Loucy (cell line): ENCODE measurements at regions not wholly inside any gene's neighbourhood (a gene's known extent, or its start where the extent isn't known, plus 50 kb on each side); places are given as distances from the start of the nearest gene placed in this dataset.
"Not testable (repeated sequence)": the region's sequence is repeated elsewhere in the genome, so short reads cannot be mapped to it uniquely, and the experiment has no call there.

ENCODE experiments used
- H2AFZ ChIP-seq: fragments of 200-600 bp; sonication (generic); 2 replicates; pipeline ENCODE4 v1.6.0; 2016; ENCODE audit warnings: antibody characterized with exemption, mild to moderate bottlenecking, low read length, moderate library complexity
- H3F3A ChIP-seq: fragments of 200-600 bp; 2 replicates; pipeline ENCODE4 v1.6.0; 2016; ENCODE audit warnings: antibody characterized with exemption, low read depth, mild to moderate bottlenecking
- H3K27me3 ChIP-seq: fragments of 200-600 bp; sonication (generic); 2 replicates; pipeline ENCODE4 v1.6.1; 2014; ENCODE audit warnings: low read length, mild to moderate bottlenecking; ENCODE audit not compliant: insufficient read depth, poor library complexity, severe bottlenecking
- H3K36me3 ChIP-seq: fragments of 200-600 bp; sonication (generic); 2 replicates; pipeline ENCODE4 v1.6.1; 2016; ENCODE audit warnings: low read length; ENCODE audit not compliant: insufficient read depth
- H3K4me1 ChIP-seq: fragments of 200-600 bp; sonication (generic); 2 replicates; pipeline ENCODE4 v1.5.1; 2014; ENCODE audit warnings: low read length, mild to moderate bottlenecking; ENCODE audit not compliant: insufficient read depth, poor library complexity, severe bottlenecking
- H3K4me2 ChIP-seq: fragments of 200-600 bp; sonication (generic); 2 replicates; pipeline ENCODE4 v1.6.0; 2014; ENCODE audit warnings: antibody characterized with exemption, low read length, low read depth, mild to moderate bottlenecking; ENCODE audit not compliant: poor library complexity, severe bottlenecking
- H3K4me3 ChIP-seq: fragments of 200-600 bp; sonication (generic); 2 replicates; pipeline ENCODE4 v1.5.1; 2014; ENCODE audit warnings: low read length, mild to moderate bottlenecking, mixed read lengths; ENCODE audit not compliant: poor library complexity, severe bottlenecking
- H3K79me2 ChIP-seq: fragments of 200-600 bp; sonication (generic); 2 replicates; pipeline ENCODE4 v1.6.1; 2014; ENCODE audit warnings: low read length; ENCODE audit not compliant: insufficient read depth
- H3K9ac ChIP-seq: fragments of 200-600 bp; sonication (generic); 2 replicates; pipeline ENCODE4 v1.6.0; 2014; ENCODE audit warnings: mild to moderate bottlenecking, low read depth, low read length, moderate library complexity; ENCODE audit not compliant: poor library complexity, severe bottlenecking
- H3K9me2 ChIP-seq: fragments of 200-600 bp; sonication (generic); replicated peaks from 2 replicates; pipeline ENCODE4 v1.6.1; 2016; ENCODE audit warnings: low read depth, low read length, mixed read lengths
- H3K9me3 ChIP-seq: fragments of 200-600 bp; sonication (generic); 2 replicates; pipeline ENCODE4 v1.6.1; 2014; ENCODE audit warnings: mild to moderate bottlenecking, antibody characterized with exemption, low read length, low read depth; ENCODE audit not compliant: insufficient read depth
- H4K20me1 ChIP-seq: fragments of 200-600 bp; sonication (generic); 2 replicates; pipeline ENCODE4 v1.6.0; 2014; ENCODE audit warnings: antibody characterized with exemption, low read length, mild to moderate bottlenecking; ENCODE audit not compliant: insufficient read depth, poor library complexity, severe bottlenecking
- EZH2phosphoT487 ChIP-seq: fragments of 200-600 bp; IDR thresholded peaks from 2 replicates; pipeline ENCODE4 v1.6.1; 2018; ENCODE audit warnings: antibody characterized with exemption, mild to moderate bottlenecking, moderate library complexity, borderline replicate concordance
- TF ChIP-seq, protein P1 (sequence below): fragments of 200-600 bp; sonication (generic); conservative IDR thresholded peaks from 2 replicates; pipeline ENCODE4 v1.5.1; 2014; ENCODE audit warnings: mild to moderate bottlenecking, antibody characterized with exemption, low read length

DNA sequence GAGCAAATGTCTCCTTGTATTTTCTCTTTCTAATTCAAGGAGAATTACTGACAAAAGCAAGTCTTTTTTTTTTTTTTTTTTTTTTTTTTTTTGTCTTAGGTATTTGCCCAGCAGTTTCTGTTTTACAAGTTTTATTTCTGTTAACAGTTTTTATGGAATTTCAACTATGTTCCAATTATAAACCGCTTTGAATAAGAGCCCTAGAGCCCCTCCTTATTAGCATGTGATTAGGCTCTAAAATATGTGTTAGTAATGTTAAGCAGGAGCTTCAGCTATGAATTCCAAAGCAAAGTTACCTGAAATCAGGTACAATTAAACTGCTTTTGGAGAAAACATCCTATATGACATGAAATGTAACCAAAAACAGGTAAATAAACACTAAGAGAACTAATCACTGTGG, 997.0 kb upstream of the POT1 start:
- Histone ChIP-seq H3K4me1 (no peaks in the 10 kb centered on the region), H3K27me3 (no peaks in the 10 kb centered on the region), H2AFZ (no peak overlapping the region), H3K79me2 (no peaks in the 10 kb centered on the region), H3K9ac (no peak overlapping the region), H3K4me2 (no peak overlapping the region), H3K36me3 (no peaks in the 10 kb centered on the region), H3F3A (no peaks in the 10 kb centered on the region), H3K9me2 (no peaks in the 10 kb centered on the region), H3K9me3 (no peaks in the 10 kb centered on the region), H3K4me3 (no peak overlapping the region), H4K20me1 (no peaks in the 10 kb centered on the region)
- no peak for TF ChIP-seq EZH2phosphoT487
- TF ChIP-seq, protein P1, sequence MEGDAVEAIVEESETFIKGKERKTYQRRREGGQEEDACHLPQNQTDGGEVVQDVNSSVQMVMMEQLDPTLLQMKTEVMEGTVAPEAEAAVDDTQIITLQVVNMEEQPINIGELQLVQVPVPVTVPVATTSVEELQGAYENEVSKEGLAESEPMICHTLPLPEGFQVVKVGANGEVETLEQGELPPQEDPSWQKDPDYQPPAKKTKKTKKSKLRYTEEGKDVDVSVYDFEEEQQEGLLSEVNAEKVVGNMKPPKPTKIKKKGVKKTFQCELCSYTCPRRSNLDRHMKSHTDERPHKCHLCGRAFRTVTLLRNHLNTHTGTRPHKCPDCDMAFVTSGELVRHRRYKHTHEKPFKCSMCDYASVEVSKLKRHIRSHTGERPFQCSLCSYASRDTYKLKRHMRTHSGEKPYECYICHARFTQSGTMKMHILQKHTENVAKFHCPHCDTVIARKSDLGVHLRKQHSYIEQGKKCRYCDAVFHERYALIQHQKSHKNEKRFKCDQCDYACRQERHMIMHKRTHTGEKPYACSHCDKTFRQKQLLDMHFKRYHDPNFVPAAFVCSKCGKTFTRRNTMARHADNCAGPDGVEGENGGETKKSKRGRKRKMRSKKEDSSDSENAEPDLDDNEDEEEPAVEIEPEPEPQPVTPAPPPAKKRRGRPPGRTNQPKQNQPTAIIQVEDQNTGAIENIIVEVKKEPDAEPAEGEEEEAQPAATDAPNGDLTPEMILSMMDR: no peak

DNA sequence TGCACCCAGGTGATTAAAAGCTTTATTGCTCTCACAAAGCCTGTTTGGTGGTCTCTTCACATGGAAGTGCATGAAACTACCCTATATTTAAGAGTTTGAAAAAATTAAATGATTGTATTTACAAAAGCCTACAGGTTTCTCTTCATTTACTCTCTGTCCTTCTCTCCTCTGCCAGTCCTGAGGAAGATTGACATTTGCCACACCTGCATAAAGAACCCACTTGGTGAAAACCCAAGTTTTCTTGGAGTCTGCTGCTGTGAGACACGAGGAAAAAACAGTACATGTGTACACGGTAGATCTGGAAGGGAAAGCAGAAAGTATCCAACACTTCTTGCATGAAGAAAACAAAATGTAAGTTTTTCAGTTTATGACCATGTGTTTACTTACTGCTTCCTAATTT, 994.4 kb upstream of the POT1 start:
- Histone ChIP-seq H4K20me1 (no peaks in the 10 kb centered on the region), H3K9me3 (no peaks in the 10 kb centered on the region), H2AFZ (no peak overlapping the region), H3K36me3 (no peaks in the 10 kb centered on the region), H3K9ac (no peak overlapping the region), H3K4me3 (no peak overlapping the region), H3K79me2 (no peaks in the 10 kb centered on the region), H3K4me2 (no peak overlapping the region), H3K9me2 (no peaks in the 10 kb centered on the region), H3F3A (no peaks in the 10 kb centered on the region), H3K27me3 (no peaks in the 10 kb centered on the region), H3K4me1 (no peaks in the 10 kb centered on the region)
- TF ChIP-seq EZH2phosphoT487: no peak
- TF ChIP-seq, protein P1: no peak

DNA sequence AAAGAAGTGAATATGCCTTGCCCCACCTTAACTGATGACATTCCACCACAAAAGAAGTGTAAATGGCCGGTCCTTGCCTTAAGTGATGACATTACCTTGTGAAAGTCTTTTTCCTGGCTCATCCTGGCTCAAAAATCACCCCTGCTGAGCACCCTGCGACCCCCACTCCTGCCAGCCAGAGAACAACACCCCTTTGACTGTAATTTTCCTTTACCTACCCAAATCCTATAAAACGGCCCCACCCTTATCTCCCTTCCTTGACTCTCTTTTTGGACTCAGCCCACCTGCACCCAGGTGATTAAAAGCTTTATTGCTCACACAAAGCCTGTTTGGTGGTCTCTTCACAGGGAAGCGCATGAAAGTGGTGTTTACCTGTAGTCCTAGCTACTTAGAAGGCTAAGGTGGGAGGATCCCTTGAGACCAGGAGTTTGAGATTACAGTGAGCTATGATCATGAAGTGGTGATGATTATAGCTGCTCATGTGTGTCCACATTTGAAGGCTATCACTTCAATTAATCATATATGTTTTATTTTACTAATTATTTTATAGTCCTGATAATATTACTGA, 985.8 kb upstream of the POT1 start:
- not testable (repeated sequence) for H3K9me2 ChIP-seq, H3K9ac ChIP-seq, H3K4me3 ChIP-seq, H4K20me1 ChIP-seq, H3K4me2 ChIP-seq, H3K4me1 ChIP-seq, H2AFZ ChIP-seq, H3K27me3 ChIP-seq, H3K79me2 ChIP-seq, H3K9me3 ChIP-seq, H3F3A ChIP-seq, H3K36me3 ChIP-seq

DNA sequence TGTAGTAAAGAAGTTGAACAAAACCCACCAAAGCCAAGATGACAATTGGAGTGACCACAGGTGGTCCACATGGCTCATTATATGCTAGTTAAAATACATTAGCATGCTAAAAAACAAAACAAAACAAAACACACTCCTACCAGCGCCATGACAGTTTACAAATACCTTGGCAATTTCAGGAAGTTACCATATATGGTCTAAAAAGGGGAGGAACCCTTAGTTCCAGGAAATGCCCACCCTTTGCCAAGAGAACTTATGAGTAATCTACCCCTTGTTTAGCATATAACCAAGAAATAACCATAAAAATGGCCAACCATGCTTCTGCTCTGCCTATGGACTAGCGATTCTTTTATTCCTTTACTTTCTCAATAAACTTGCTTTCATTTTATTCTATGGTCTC, 979.1 kb upstream of the POT1 start:
- Histone ChIP-seq H3K9me3 (no peaks in the 10 kb centered on the region), H3K4me2 (no peak overlapping the region), H3K36me3 (no peaks in the 10 kb centered on the region), H4K20me1 (no peaks in the 10 kb centered on the region), H3K9me2 (no peaks in the 10 kb centered on the region), H2AFZ (no peak overlapping the region), H3K9ac (no peak overlapping the region), H3K79me2 (no peaks in the 10 kb centered on the region), H3K4me3 (no peak overlapping the region), H3F3A (no peaks in the 10 kb centered on the region), H3K27me3 (no peaks in the 10 kb centered on the region), H3K4me1 (no peaks in the 10 kb centered on the region)
- TF ChIP-seq, protein P1: no peak
- no peak for TF ChIP-seq EZH2phosphoT487
